Activated CD4-positive, alpha-beta T cell treated with anti-CD3 and anti-CD28 coated beads, Interleukin-2, Interleukin-4, amounts not matched to agents 100 ng/mL and 50 ng/mL, durations not matched to agents 16 hours and 8 hours (primary cell): ENCODE measurements at regions not wholly inside any gene's neighbourhood (a gene's known extent, or its start where the extent isn't known, plus 50 kb on each side); places are given as distances from the start of the nearest gene placed in this dataset.
"Not testable (repeated sequence)": the region's sequence is repeated elsewhere in the genome, so short reads cannot be mapped to it uniquely, and the experiment has no call there.

Source experiments
- DNase-seq: peaks from one replicate; pipeline ENCODE4 v3.0.0-alpha.2; 2020; ENCODE audit warnings: low spot score

GRCh38 chr1:149157409-149157808, 54.1 kb upstream of the NBPF9 start:
- DNase-seq, result not testable (repeated sequence)

GRCh38 chr1:149158308-149158707, 55.0 kb upstream of the NBPF9 start:
- not testable (repeated sequence) for DNase-seq

GRCh38 chr1:149163063-149163444, 59.7 kb upstream of the NBPF9 start:
- not testable (repeated sequence) for DNase-seq

- DNase-seq, result not testable (repeated sequence)
These were observed 71.4 kb upstream of the NBPF9 start for GRCh38 chr1:149174765-149175164.

- not testable (repeated sequence) for DNase-seq
These were observed 72.5 kb upstream of the NBPF9 start for GRCh38 chr1:149175812-149176211.

- peak; percentile 42 for DNase-seq
These were observed 73.3 kb upstream of the NBPF9 start for GRCh38 chr1:149176453-149177316.

GRCh38 chr1:149190742-149191141, 87.4 kb upstream of the NBPF9 start:
- DNase-seq, result not testable (repeated sequence)

GRCh38 chr1:149196651-149197050, 93.3 kb upstream of the NBPF9 start:
- not testable (repeated sequence) for DNase-seq

GRCh38 chr1:149200567-149200966, 97.2 kb upstream of the NBPF9 start:
- DNase-seq, result not testable (repeated sequence)

GRCh38 chr1:149202283-149202682, 98.9 kb upstream of the NBPF9 start:
- not testable (repeated sequence) for DNase-seq

- DNase-seq, result not testable (repeated sequence)
These were observed 101.0 kb upstream of the NBPF9 start for GRCh38 chr1:149204396-149204795.

- not testable (repeated sequence) for DNase-seq
These were observed 105.5 kb upstream of the NBPF9 start for GRCh38 chr1:149208836-149209235.

- not testable (repeated sequence) for DNase-seq
These were observed 108.5 kb upstream of the NBPF9 start for GRCh38 chr1:149211757-149212420.

GRCh38 chr1:149212946-149213345, 109.6 kb upstream of the NBPF9 start:
- DNase-seq, result not testable (repeated sequence)

- DNase-seq, result not testable (repeated sequence)
These were observed 110.3 kb upstream of the NBPF9 start for GRCh38 chr1:149213673-149214072.

GRCh38 chr1:149218080-149218988, 115.0 kb upstream of the NBPF9 start:
- DNase-seq, result not testable (repeated sequence)

GRCh38 chr1:149219539-149219938, 116.2 kb upstream of the NBPF9 start:
- not testable (repeated sequence) for DNase-seq

GRCh38 chr1:149220463-149221074, 117.2 kb upstream of the NBPF9 start:
- DNase-seq, result not testable (repeated sequence)

GRCh38 chr1:149227933-149228665, 124.7 kb upstream of the NBPF9 start:
- not testable (repeated sequence) for DNase-seq

- not testable (repeated sequence) for DNase-seq
These were observed 125.6 kb upstream of the NBPF9 start for GRCh38 chr1:149228672-149229585.
